ENCODE measurements at regions not wholly inside any gene's neighbourhood (a gene's known extent, or its start where the extent isn't known, plus 50 kb on each side); places are given as distances from the start of the nearest gene placed in this dataset.

DNA sequence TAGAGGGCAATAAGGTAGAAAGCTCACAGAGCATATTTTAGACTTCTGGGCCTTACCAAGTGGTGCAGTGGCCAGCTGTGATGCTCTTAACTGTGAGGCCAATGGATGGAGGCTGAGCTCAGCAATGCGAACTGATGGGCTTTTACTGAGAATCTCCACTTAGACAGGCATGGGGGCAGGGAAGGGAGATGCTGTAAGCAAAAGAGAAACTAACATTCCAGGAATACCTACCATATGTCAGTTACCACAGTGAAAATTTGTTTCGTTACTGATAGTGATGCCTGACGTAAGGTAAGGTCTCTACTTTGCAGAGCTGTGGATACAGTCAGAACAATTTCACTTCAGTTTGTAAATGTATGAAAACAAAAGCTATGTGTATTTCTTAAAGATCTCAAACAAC lies 250.6 kb upstream of the ZFHX3 start:
- ChIA-PET SMC1A (ENCODE audit: uncharacterized antibody, unreplicated experiment) (interaction anchor here (1.1 kb wide), 1 partner anchor 9 kb away, joined by 7 read pairs; no protein-coding TSS in a partner anchor), RAD21 (ENCODE audit: unreplicated experiment) (no interaction called here), CTCF (interaction anchor here (0.6 kb wide), 1 partner anchor 27 kb away, joined by 3 read pairs; no protein-coding TSS in a partner anchor), POLR2A (interaction anchor here (0.6 to 1.2 kb wide), 2 partner anchors 10 to 57 kb away, joined by 3 read pairs; no protein-coding TSS in a partner anchor)
- no peak overlapping the region for H3K4me2 ChIP-seq (ENCODE audit: control insufficient read depth, insufficient read depth)
- H3K36me3 ChIP-seq (ENCODE audit: control insufficient read depth in 2 of 2, insufficient read depth in 2 of 2, low read length in 1 of 2): no peaks in the 10 kb centered on the region
- no peaks in the 10 kb centered on the region for H3K27me3 ChIP-seq (replicated peaks in 1 of 2; ENCODE audit: control insufficient read depth in 2 of 2, insufficient read depth in 2 of 2, low read length in 1 of 2)
- H4K20me1 ChIP-seq (ENCODE audit: control insufficient read depth, insufficient read depth): no peaks in the 10 kb centered on the region
- DNase-seq (ENCODE audit: low read depth, low spot score): no peak
- in situ Hi-C loops (cut with MboI) (no loop called here), intact Hi-C loops (cut with micrococcal nuclease; ENCODE audit: unreplicated experiment) (no loop called here)
- no peak for FAIRE-seq
- H3K79me2 ChIP-seq (ENCODE audit: control insufficient read depth, insufficient read depth, low read length): no peaks in the 10 kb centered on the region
- H3K4me1 ChIP-seq (ENCODE audit: control insufficient read depth, insufficient read depth, low read length): no peaks in the 10 kb centered on the region
- no peak overlapping the region for H3K27ac ChIP-seq (ENCODE audit: control insufficient read depth, insufficient read depth)
- TF ChIP-seq EED (IDR thresholded peaks at IDR 0.05; ENCODE audit: low read depth) (0 out of 2 replicates have a peak, but pooled peaks have one; percentile 14), CREB1 (IDR thresholded peaks at IDR 0.05; ENCODE audit: low read depth) (no peak)
- H3K9me3 ChIP-seq (replicated peaks; ENCODE audit: control insufficient read depth, insufficient read depth, low read length): no peaks in the 10 kb centered on the region
- H3K9ac ChIP-seq (ENCODE audit: control insufficient read depth, insufficient read depth, low read length): no peak overlapping the region
- 5% methylated on average over 3 of the region's 3 CpGs for WGBS (ENCODE audit: insufficient coverage, insufficient replicate concordance, low lambda C conversion rate, missing lambda C conversion rate)
- no peak overlapping the region; the same call in 1 of the 2 replicates for H2AFZ ChIP-seq (ENCODE audit: control insufficient read depth, low read depth, low read length)
- ATAC-seq: peak; percentile 57
- BruUV-seq (replicated peaks): no TSS peak
- H3K4me3 ChIP-seq: no peak overlapping the region

DNA sequence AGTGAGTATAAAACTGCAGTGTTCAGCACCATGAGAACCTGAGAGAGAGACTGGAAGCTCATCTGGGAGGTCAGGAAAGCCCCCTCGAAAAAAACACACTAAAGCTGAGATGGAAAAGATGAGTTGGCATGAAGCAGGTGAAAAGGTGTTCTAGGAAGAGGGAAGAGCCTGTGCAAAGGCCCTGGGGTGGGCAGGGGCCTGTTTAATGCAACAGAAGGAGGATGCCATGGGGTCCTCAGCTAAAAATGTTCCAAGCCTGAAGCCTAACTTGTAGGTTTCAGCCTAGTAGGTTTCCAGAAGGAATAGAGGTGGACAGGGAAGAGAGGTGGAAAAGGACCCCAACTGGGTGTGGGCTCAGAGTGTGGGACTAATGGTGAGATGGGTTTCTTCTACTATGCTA lies 242.3 kb upstream of the ZFHX3 start:
- H3K36me3 ChIP-seq (ENCODE audit: control insufficient read depth in 2 of 2, insufficient read depth in 2 of 2, low read length in 1 of 2): no peaks in the 10 kb centered on the region
- H3K4me2 ChIP-seq (ENCODE audit: control insufficient read depth, insufficient read depth): no peak overlapping the region
- in situ Hi-C loops (cut with MboI): no loop called here
- H3K9ac ChIP-seq (ENCODE audit: control insufficient read depth, insufficient read depth, low read length): no peak overlapping the region
- no peaks in the 10 kb centered on the region for H3K27me3 ChIP-seq (replicated peaks in 1 of 2; ENCODE audit: control insufficient read depth in 2 of 2, insufficient read depth in 2 of 2, low read length in 1 of 2)
- no peaks in the 10 kb centered on the region for H4K20me1 ChIP-seq (ENCODE audit: control insufficient read depth, insufficient read depth)
- no peaks in the 10 kb centered on the region for H3K79me2 ChIP-seq (ENCODE audit: control insufficient read depth, insufficient read depth, low read length)
- RAD21 ChIA-PET (ENCODE audit: unreplicated experiment): interaction anchor here (0.7 to 1.8 kb wide), 7 partner anchors 21 to 254 kb away, joined by 3 to 6 read pairs (median 3); no protein-coding TSS in a partner anchor
- FAIRE-seq (no peak), ATAC-seq (peak; percentile 8; the same call in 2 of the 3 replicates), DNase-seq (ENCODE audit: low read depth, low spot score) (no peak)
- no peak overlapping the region for H3K4me3 ChIP-seq
- intact Hi-C loops (cut with micrococcal nuclease; ENCODE audit: unreplicated experiment): no loop called here
- WGBS (ENCODE audit: insufficient coverage, insufficient replicate concordance, low lambda C conversion rate, missing lambda C conversion rate): 0% methylated on average over 1 of the region's 1 CpG
- H3K4me1 ChIP-seq (ENCODE audit: control insufficient read depth, insufficient read depth, low read length): peaks cover 18% of the 10 kb centered on the region
- CTCF ChIA-PET: interaction anchor here (0.6 kb wide), 1 partner anchor 555 kb away, joined by 3 read pairs; no protein-coding TSS in a partner anchor
- POLR2A ChIA-PET: interaction anchor here (0.5 to 1.1 kb wide), 3 partner anchors 27 to 793 kb away, joined by 3 to 4 read pairs (median 3); no protein-coding TSS in a partner anchor
- SMC1A ChIA-PET (ENCODE audit: uncharacterized antibody, unreplicated experiment): interaction anchor here (0.8 to 2.0 kb wide), 5 partner anchors 8 to 40 kb away, joined by 3 to 7 read pairs (median 4); no protein-coding TSS in a partner anchor
- H2AFZ ChIP-seq (ENCODE audit: control insufficient read depth, low read depth, low read length): no peak overlapping the region; the same call in 1 of the 2 replicates
- no peaks in the 10 kb centered on the region; the same call in 2 of the 3 replicates for H3K9me3 ChIP-seq (replicated peaks; ENCODE audit: control insufficient read depth, insufficient read depth, low read length)
- H3K27ac ChIP-seq (ENCODE audit: control insufficient read depth, insufficient read depth): peak overlapping the region; percentile 65
- no TSS peak for BruUV-seq (replicated peaks)
- TF ChIP-seq JUNB (IDR thresholded peaks at IDR 0.05) (no peak), TCF3 (IDR thresholded peaks at IDR 0.05; ENCODE audit: borderline replicate concordance, insufficient read depth, low read depth, low read length) (0 out of 2 replicates have a peak, but pooled peaks have one; percentile 29), PAX8 (IDR thresholded peaks at IDR 0.05) (no peak), SMARCA5 (IDR thresholded peaks at IDR 0.05) (peak; percentile 71; the same call in 1 of the 2 replicates), SMC3 (IDR thresholded peaks at IDR 0.05; ENCODE audit: borderline replicate concordance, low read length) (no peak), HDAC6 (IDR thresholded peaks at IDR 0.05; ENCODE audit: unreplicated experiment) (no peak), CHD4 (IDR thresholded peaks at IDR 0.05) (no peak), ZNF207 (IDR thresholded peaks at IDR 0.05; ENCODE audit: borderline replicate concordance) (no peak), CBX5 (IDR thresholded peaks at IDR 0.05; ENCODE audit: low read depth) (no peak), FOXK2 (IDR thresholded peaks at IDR 0.05) (no peak), MEF2B (IDR thresholded peaks at IDR 0.05; ENCODE audit: partially characterized antibody, poor library complexity, severe bottlenecking) (no peak)
- TF ChIP-seq, protein P1, sequence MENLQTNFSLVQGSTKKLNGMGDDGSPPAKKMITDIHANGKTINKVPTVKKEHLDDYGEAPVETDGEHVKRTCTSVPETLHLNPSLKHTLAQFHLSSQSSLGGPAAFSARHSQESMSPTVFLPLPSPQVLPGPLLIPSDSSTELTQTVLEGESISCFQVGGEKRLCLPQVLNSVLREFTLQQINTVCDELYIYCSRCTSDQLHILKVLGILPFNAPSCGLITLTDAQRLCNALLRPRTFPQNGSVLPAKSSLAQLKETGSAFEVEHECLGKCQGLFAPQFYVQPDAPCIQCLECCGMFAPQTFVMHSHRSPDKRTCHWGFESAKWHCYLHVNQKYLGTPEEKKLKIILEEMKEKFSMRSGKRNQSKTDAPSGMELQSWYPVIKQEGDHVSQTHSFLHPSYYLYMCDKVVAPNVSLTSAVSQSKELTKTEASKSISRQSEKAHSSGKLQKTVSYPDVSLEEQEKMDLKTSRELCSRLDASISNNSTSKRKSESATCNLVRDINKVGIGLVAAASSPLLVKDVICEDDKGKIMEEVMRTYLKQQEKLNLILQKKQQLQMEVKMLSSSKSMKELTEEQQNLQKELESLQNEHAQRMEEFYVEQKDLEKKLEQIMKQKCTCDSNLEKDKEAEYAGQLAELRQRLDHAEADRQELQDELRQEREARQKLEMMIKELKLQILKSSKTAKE (IDR thresholded peaks at IDR 0.05; ENCODE audit: low read depth, poor library complexity, severe bottlenecking): no peak
- TF ChIP-seq, protein P2, sequence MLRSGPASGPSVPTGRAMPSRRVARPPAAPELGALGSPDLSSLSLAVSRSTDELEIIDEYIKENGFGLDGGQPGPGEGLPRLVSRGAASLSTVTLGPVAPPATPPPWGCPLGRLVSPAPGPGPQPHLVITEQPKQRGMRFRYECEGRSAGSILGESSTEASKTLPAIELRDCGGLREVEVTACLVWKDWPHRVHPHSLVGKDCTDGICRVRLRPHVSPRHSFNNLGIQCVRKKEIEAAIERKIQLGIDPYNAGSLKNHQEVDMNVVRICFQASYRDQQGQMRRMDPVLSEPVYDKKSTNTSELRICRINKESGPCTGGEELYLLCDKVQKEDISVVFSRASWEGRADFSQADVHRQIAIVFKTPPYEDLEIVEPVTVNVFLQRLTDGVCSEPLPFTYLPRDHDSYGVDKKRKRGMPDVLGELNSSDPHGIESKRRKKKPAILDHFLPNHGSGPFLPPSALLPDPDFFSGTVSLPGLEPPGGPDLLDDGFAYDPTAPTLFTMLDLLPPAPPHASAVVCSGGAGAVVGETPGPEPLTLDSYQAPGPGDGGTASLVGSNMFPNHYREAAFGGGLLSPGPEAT (IDR thresholded peaks at IDR 0.05; ENCODE audit: low read depth): peak; percentile 19; the same call in 1 of the 2 replicates
